ENCODE measurements at regions not wholly inside any gene's neighbourhood (a gene's known extent, or its start where the extent isn't known, plus 50 kb on each side); places are given as distances from the start of the nearest gene placed in this dataset.

DNA sequence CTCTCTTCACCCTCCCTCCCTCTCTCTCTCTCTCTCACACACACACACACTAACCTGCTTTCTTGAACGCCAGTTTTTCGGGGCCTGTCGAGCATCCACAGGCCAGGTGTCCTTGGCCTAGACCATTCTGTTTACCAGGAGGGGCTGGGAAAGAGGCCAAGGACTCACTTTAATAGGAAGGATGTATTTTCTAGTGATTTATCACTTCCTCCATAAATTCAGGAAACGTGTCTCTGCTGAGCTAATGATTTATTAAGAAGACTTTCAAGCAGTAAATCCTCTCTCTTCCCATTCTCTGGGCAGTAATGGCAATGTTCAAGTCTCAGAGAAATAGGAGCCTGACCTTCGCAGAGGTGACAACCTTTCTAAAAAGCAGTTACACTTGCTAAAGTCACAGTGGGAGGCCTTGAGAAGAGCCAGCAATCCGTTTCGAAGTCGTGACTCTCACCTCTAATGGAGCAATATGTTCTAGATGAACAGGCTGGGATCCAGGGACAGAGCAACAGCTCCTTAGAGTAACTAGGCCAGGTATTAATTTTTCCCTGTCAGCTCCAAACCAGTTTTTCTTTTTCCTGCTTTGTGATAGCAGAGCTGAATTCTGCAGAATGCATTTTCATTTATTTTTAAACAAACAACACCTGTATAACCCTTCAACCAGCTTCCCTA is 1357.5 kb upstream of the SORCS1 start:
- TF ChIP-seq, protein P1, sequence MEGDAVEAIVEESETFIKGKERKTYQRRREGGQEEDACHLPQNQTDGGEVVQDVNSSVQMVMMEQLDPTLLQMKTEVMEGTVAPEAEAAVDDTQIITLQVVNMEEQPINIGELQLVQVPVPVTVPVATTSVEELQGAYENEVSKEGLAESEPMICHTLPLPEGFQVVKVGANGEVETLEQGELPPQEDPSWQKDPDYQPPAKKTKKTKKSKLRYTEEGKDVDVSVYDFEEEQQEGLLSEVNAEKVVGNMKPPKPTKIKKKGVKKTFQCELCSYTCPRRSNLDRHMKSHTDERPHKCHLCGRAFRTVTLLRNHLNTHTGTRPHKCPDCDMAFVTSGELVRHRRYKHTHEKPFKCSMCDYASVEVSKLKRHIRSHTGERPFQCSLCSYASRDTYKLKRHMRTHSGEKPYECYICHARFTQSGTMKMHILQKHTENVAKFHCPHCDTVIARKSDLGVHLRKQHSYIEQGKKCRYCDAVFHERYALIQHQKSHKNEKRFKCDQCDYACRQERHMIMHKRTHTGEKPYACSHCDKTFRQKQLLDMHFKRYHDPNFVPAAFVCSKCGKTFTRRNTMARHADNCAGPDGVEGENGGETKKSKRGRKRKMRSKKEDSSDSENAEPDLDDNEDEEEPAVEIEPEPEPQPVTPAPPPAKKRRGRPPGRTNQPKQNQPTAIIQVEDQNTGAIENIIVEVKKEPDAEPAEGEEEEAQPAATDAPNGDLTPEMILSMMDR (IDR thresholded peaks at IDR 0.05) = no peak
- no peak for TF ChIP-seq POLR2A (IDR thresholded peaks at IDR 0.05)

Measured in ovary (tissue), 3 donors.